ENCODE measurements at regions not wholly inside any gene's neighbourhood (a gene's known extent, or its start where the extent isn't known, plus 50 kb on each side); places are given as distances from the start of the nearest gene placed in this dataset.

DNA sequence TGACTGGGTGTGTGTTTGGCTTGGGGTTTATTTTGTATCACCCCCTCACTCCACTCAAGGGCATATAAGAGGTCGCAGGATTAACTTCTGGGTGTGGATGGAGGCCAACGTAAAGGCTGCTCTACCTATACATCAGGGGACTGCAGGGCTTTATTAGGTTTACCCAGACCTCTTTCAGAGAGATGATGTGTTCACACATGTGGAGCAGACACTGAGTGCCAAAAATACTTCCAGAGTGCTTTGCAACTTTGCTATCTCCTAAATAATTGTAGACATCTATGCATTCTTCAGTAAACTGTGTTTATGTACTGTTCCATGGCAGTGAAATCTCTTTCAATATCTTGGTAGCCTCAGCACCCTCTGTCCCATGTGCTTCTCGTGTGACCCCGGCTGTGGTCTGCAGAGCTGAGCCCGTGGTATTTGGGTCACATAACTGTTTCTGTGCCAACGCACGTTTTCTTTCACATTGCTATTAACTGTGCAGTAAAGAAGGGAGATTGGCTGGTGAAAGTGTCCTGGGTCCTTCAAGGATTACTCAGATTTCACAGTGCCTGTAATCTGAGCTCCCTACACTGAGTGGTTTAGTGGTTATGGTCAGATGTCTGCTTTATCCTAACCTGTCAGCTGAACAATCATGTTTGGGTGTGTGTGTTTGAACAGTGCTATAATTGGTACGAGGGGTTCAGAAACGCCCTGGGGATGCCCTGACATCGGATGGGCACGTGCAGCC, 208.1 kb downstream of the VAPA start:
- Histone ChIP-seq H3K27me3 (replicated peaks; ENCODE audit: insufficient read depth, low read length) (no peaks in the 10 kb centered on the region), H3K36me3 (replicated peaks; ENCODE audit: insufficient read depth, low read length) (no peaks in the 10 kb centered on the region), H3K4me2 (ENCODE audit: low read depth, low read length) (no peak overlapping the region), H3K79me2 (ENCODE audit: low read length) (no peaks in the 10 kb centered on the region), H3K4me1 (ENCODE audit: low read length) (no peaks in the 10 kb centered on the region), H3K9me2 (replicated peaks; ENCODE audit: insufficient read depth, low read length) (no peaks in the 10 kb centered on the region), H3K27ac (ENCODE audit: low read length) (no peak overlapping the region), H4K20me1 (ENCODE audit: insufficient read depth, low read length) (no peaks in the 10 kb centered on the region), H3K9ac (ENCODE audit: low read length) (no peak overlapping the region), H2AFZ (ENCODE audit: low read length) (no peak overlapping the region), H3K9me3 (replicated peaks; ENCODE audit: insufficient read depth, low read length) (no peaks in the 10 kb centered on the region), H3K4me3 (ENCODE audit: low read length) (no peak overlapping the region), H3F3A (ENCODE audit: insufficient read depth, low read length) (no peaks in the 10 kb centered on the region)
- peak; percentile 14 for DNase-seq
- no peak for TF ChIP-seq EZH2 (optimal IDR thresholded peaks at IDR 0.05; ENCODE audit: low read depth, low read length)
- no peak for TF ChIP-seq CTCF (IDR thresholded peaks at IDR 0.05; ENCODE audit: low read length)
- no peak for TF ChIP-seq EZH2phosphoT487 (IDR thresholded peaks at IDR 0.05; ENCODE audit: low read length)

- Histone ChIP-seq H3K4me1 (ENCODE audit: low read length) (no peaks in the 10 kb centered on the region), H3K4me3 (ENCODE audit: low read length) (no peak overlapping the region), H3K9ac (ENCODE audit: low read length) (no peak overlapping the region), H2AFZ (ENCODE audit: low read length) (no peak overlapping the region), H3K36me3 (replicated peaks; ENCODE audit: insufficient read depth, low read length) (no peaks in the 10 kb centered on the region), H3K27me3 (replicated peaks; ENCODE audit: insufficient read depth, low read length) (no peaks in the 10 kb centered on the region), H4K20me1 (ENCODE audit: insufficient read depth, low read length) (no peaks in the 10 kb centered on the region), H3K79me2 (ENCODE audit: low read length) (no peaks in the 10 kb centered on the region), H3K4me2 (ENCODE audit: low read depth, low read length) (no peak overlapping the region), H3K9me2 (replicated peaks; ENCODE audit: insufficient read depth, low read length) (no peaks in the 10 kb centered on the region), H3F3A (ENCODE audit: insufficient read depth, low read length) (no peaks in the 10 kb centered on the region), H3K27ac (ENCODE audit: low read length) (no peak overlapping the region), H3K9me3 (replicated peaks; ENCODE audit: insufficient read depth, low read length) (no peaks in the 10 kb centered on the region)
- TF ChIP-seq EZH2phosphoT487 (IDR thresholded peaks at IDR 0.05; ENCODE audit: low read length) (no peak), CTCF (IDR thresholded peaks at IDR 0.05; ENCODE audit: low read length) (no peak)
- DNase-seq = no peak
These were observed 209.5 kb downstream of the VAPA start for GRCh38 chr18:10122988-10123950.

- Histone ChIP-seq H3K9ac (ENCODE audit: low read length) (no peak overlapping the region), H3K79me2 (ENCODE audit: low read length) (no peaks in the 10 kb centered on the region), H3K4me1 (ENCODE audit: low read length) (no peaks in the 10 kb centered on the region), H2AFZ (ENCODE audit: low read length) (no peak overlapping the region), H3K36me3 (replicated peaks; ENCODE audit: insufficient read depth, low read length) (no peaks in the 10 kb centered on the region), H3K4me3 (ENCODE audit: low read length) (no peak overlapping the region), H3F3A (ENCODE audit: insufficient read depth, low read length) (no peaks in the 10 kb centered on the region), H3K9me3 (replicated peaks; ENCODE audit: insufficient read depth, low read length) (no peaks in the 10 kb centered on the region), H3K27ac (ENCODE audit: low read length) (no peak overlapping the region), H3K4me2 (ENCODE audit: low read depth, low read length) (no peak overlapping the region), H3K27me3 (replicated peaks; ENCODE audit: insufficient read depth, low read length) (no peaks in the 10 kb centered on the region), H4K20me1 (ENCODE audit: insufficient read depth, low read length) (no peaks in the 10 kb centered on the region), H3K9me2 (replicated peaks; ENCODE audit: insufficient read depth, low read length) (no peaks in the 10 kb centered on the region)
- no peak for TF ChIP-seq EZH2phosphoT487 (IDR thresholded peaks at IDR 0.05; ENCODE audit: low read length)
- TF ChIP-seq EZH2 (optimal IDR thresholded peaks at IDR 0.05; ENCODE audit: low read depth, low read length) = no peak
- no peak for TF ChIP-seq CTCF (IDR thresholded peaks at IDR 0.05; ENCODE audit: low read length)
- DNase-seq = no peak
These were observed 210.3 kb downstream of the VAPA start for GRCh38 chr18:10124071-10124470.

Data from MM.1S (cell line).